Neural progenitor cell (in vitro differentiated cells): ENCODE measurements at regions not wholly inside any gene's neighbourhood (a gene's known extent, or its start where the extent isn't known, plus 50 kb on each side); places are given as distances from the start of the nearest gene placed in this dataset.
A peak's percentile ranks its signal among the peaks of the same experiment; 100 is the strongest.
"Not testable (repeated sequence)": the region's sequence is repeated elsewhere in the genome, so short reads cannot be mapped to it uniquely, and the experiment has no call there.

Source experiments
- DNase-seq: peaks from one replicate; pipeline ENCODE4 v3.0.0-alpha.2; 2016; ENCODE audit warnings: low spot score
- H2AFZ ChIP-seq: fragments of 200-600 bp; sonication (generic); replicated peaks from 2 replicates; pipeline ENCODE4 v1.6.1; 2016; ENCODE audit warnings: antibody characterized with exemption
- H3F3A ChIP-seq: fragments of 200-600 bp; sonication (generic); 2 replicates; pipeline ENCODE4 v1.6.1; 2016; ENCODE audit warnings: antibody characterized with exemption, low read depth
- H3K27ac ChIP-seq: fragments of 200-600 bp; sonication (generic); 2 replicates; pipeline ENCODE4 v1.5.1; 2016; ENCODE audit warnings: mild to moderate bottlenecking
- H3K27me3 ChIP-seq: fragments of 200-600 bp; sonication (generic); 2 replicates; pipeline ENCODE4 v1.6.1; 2016; ENCODE audit warnings: mild to moderate bottlenecking, moderate library complexity
- H3K36me3 ChIP-seq: fragments of 200-600 bp; sonication (generic); 2 replicates; pipeline ENCODE4 v1.5.1; 2016
- H3K4me1 ChIP-seq: fragments of 200-600 bp; sonication (generic); 2 replicates; pipeline ENCODE4 v1.6.1; 2016; ENCODE audit warnings: mixed run types
- H3K4me2 ChIP-seq: fragments of 200-600 bp; sonication (generic); 2 replicates; pipeline ENCODE4 v1.6.1; 2016
- H3K4me3 ChIP-seq: fragments of 200-600 bp; sonication (generic); 2 replicates; pipeline ENCODE4 v1.5.1; 2016
- H3K79me2 ChIP-seq: fragments of 200-600 bp; sonication (generic); 2 replicates; pipeline ENCODE4 v1.6.1; 2016; ENCODE audit warnings: low read depth
- H3K9ac ChIP-seq: fragments of 200-600 bp; sonication (generic); 2 replicates; pipeline ENCODE4 v1.6.1; 2016
- H3K9me3 ChIP-seq: fragments of 200-600 bp; sonication (generic); 2 replicates; pipeline ENCODE4 v1.5.1; 2016; ENCODE audit warnings: low read depth
- H4K20me1 ChIP-seq: fragments of 200-600 bp; sonication (generic); 2 replicates; pipeline ENCODE4 v1.6.1; 2016; ENCODE audit warnings: low read depth
- H3K27ac Mint-ChIP-seq: 3 replicates; pipeline ENCODE4 v1.8.0; 2021; ENCODE audit warnings: mixed read lengths
- H3K27me3 Mint-ChIP-seq: 2 replicates; pipeline ENCODE4 v1.8.0; 2022; ENCODE audit warnings: low read depth, mild to moderate bottlenecking, inconsistent platforms, moderate library complexity, mixed read lengths; ENCODE audit not compliant: insufficient read depth
- H3K36me3 Mint-ChIP-seq: 3 replicates; pipeline ENCODE4 v1.8.0; 2021; ENCODE audit warnings: mixed read lengths
- H3K4me1 Mint-ChIP-seq: 3 replicates; pipeline ENCODE4 v1.8.0; 2021; ENCODE audit warnings: mixed read lengths
- H3K4me3 Mint-ChIP-seq: 3 replicates; pipeline ENCODE4 v1.8.0; 2021; ENCODE audit warnings: mild to moderate bottlenecking, moderate library complexity, mixed read lengths
- H3K9me3 Mint-ChIP-seq: 3 replicates; pipeline ENCODE4 v1.8.0; 2020; ENCODE audit warnings: mixed read lengths
- CTCF ChIP-seq: fragments of 200-600 bp; sonication (generic); IDR thresholded peaks from 2 replicates; pipeline ENCODE4 v1.5.1; 2017; ENCODE audit warnings: antibody characterized with exemption, mild to moderate bottlenecking
- EZH2 ChIP-seq: fragments of 200-600 bp; sonication (generic); IDR thresholded peaks from 2 replicates; pipeline ENCODE4 v1.6.1; 2017; ENCODE audit warnings: antibody characterized with exemption, mild to moderate bottlenecking, moderate library complexity
- EZH2phosphoT487 ChIP-seq: fragments of 200-600 bp; sonication (generic); IDR thresholded peaks from 2 replicates; pipeline ENCODE4 v1.6.1; 2017; ENCODE audit warnings: antibody characterized with exemption

- Histone ChIP-seq H3K4me2 (peak overlapping the region; percentile 35), H3K36me3 (no peaks in the 10 kb centered on the region), H3K9ac (no peak overlapping the region), H3K27ac (no peak overlapping the region), H3K4me1 (peaks cover 8% of the 10 kb centered on the region), H2AFZ (peak overlapping the region; percentile 93), H3F3A (no peaks in the 10 kb centered on the region), H3K4me3 (no peak overlapping the region), H3K79me2 (no peaks in the 10 kb centered on the region), H3K9me3 (no peaks in the 10 kb centered on the region), H3K27me3 (no peaks in the 10 kb centered on the region), H4K20me1 (no peaks in the 10 kb centered on the region)
- DNase-seq: no peak
- H3K36me3 Mint-ChIP-seq: no peaks in the 10 kb centered on the region
- peaks cover 2% of the 10 kb centered on the region for H3K9me3 Mint-ChIP-seq
- TF ChIP-seq CTCF: no peak
- no peak for TF ChIP-seq EZH2
- no peak for TF ChIP-seq EZH2phosphoT487
- H3K27me3 Mint-ChIP-seq: no peaks in the 10 kb centered on the region
- no peak overlapping the region for H3K4me3 Mint-ChIP-seq
- H3K4me1 Mint-ChIP-seq: no peaks in the 10 kb centered on the region
- no peak overlapping the region for H3K27ac Mint-ChIP-seq
These were observed 279.4 kb downstream of the FAT4 start for GRCh38 chr4:125594056-125594602.

- not testable (repeated sequence) for H3K4me1 Mint-ChIP-seq, H4K20me1 ChIP-seq, H3K9me3 Mint-ChIP-seq, H3K4me2 ChIP-seq, H3K27ac ChIP-seq, H3K4me3 ChIP-seq, H3K27me3 Mint-ChIP-seq, H3K79me2 ChIP-seq, H3K9me3 ChIP-seq, H3F3A ChIP-seq, DNase-seq, H3K27ac Mint-ChIP-seq, H2AFZ ChIP-seq, H3K36me3 Mint-ChIP-seq, H3K4me3 Mint-ChIP-seq, H3K36me3 ChIP-seq, H3K4me1 ChIP-seq, H3K9ac ChIP-seq, H3K27me3 ChIP-seq
These were observed 291.2 kb downstream of the FAT4 start for GRCh38 chr4:125605926-125606325.

- Mint-ChIP-seq H3K36me3 (no peaks in the 10 kb centered on the region), H3K27ac (no peak overlapping the region), H3K9me3 (no peaks in the 10 kb centered on the region), H3K27me3 (no peaks in the 10 kb centered on the region), H3K4me3 (no peak overlapping the region), H3K4me1 (no peaks in the 10 kb centered on the region)
- no peak overlapping the region for H3K9ac ChIP-seq
- no peaks in the 10 kb centered on the region for H3K9me3 ChIP-seq
- TF ChIP-seq EZH2 (no peak), EZH2phosphoT487 (no peak), CTCF (no peak)
- H3K36me3 ChIP-seq: no peaks in the 10 kb centered on the region
- H3K27ac ChIP-seq: no peak overlapping the region
- H3K79me2 ChIP-seq: no peaks in the 10 kb centered on the region
- no peaks in the 10 kb centered on the region for H3K4me1 ChIP-seq
- H4K20me1 ChIP-seq: no peaks in the 10 kb centered on the region
- DNase-seq: no peak
- no peaks in the 10 kb centered on the region for H3K27me3 ChIP-seq
- H3F3A ChIP-seq: no peaks in the 10 kb centered on the region
- no peak overlapping the region for H3K4me3 ChIP-seq
- no peak overlapping the region for H3K4me2 ChIP-seq
- peak overlapping the region; percentile 78 for H2AFZ ChIP-seq
These were observed 305.5 kb downstream of the FAT4 start for GRCh38 chr4:125620066-125620860.

- no peak for DNase-seq
- no peak overlapping the region for H3K27ac Mint-ChIP-seq
- H3K36me3 Mint-ChIP-seq: no peaks in the 10 kb centered on the region
- no peak overlapping the region for H3K4me3 Mint-ChIP-seq
- Histone ChIP-seq H3K9me3 (no peaks in the 10 kb centered on the region), H3K36me3 (no peaks in the 10 kb centered on the region), H3K9ac (no peak overlapping the region), H3K27ac (no peak overlapping the region), H3K4me1 (no peaks in the 10 kb centered on the region), H3F3A (no peaks in the 10 kb centered on the region), H2AFZ (no peak overlapping the region), H4K20me1 (no peaks in the 10 kb centered on the region), H3K4me3 (no peak overlapping the region), H3K27me3 (no peaks in the 10 kb centered on the region), H3K79me2 (no peaks in the 10 kb centered on the region), H3K4me2 (no peak overlapping the region)
- TF ChIP-seq EZH2 (no peak), CTCF (no peak), EZH2phosphoT487 (no peak)
- no peaks in the 10 kb centered on the region for H3K9me3 Mint-ChIP-seq
- no peaks in the 10 kb centered on the region for H3K4me1 Mint-ChIP-seq
- no peaks in the 10 kb centered on the region for H3K27me3 Mint-ChIP-seq
These were observed 310.2 kb downstream of the FAT4 start for GRCh38 chr4:125624951-125625350.
